Left kidney (tissue), 1 donor: ENCODE measurements at regions not wholly inside any gene's neighbourhood (a gene's known extent, or its start where the extent isn't known, plus 50 kb on each side); places are given as distances from the start of the nearest gene placed in this dataset.
"Not testable (repeated sequence)": the region's sequence is repeated elsewhere in the genome, so short reads cannot be mapped to it uniquely, and the experiment has no call there.

Experiments
- DNase-seq: peaks from one replicate; pipeline ENCODE4 v3.0.0-alpha.2; 2013

DNA sequence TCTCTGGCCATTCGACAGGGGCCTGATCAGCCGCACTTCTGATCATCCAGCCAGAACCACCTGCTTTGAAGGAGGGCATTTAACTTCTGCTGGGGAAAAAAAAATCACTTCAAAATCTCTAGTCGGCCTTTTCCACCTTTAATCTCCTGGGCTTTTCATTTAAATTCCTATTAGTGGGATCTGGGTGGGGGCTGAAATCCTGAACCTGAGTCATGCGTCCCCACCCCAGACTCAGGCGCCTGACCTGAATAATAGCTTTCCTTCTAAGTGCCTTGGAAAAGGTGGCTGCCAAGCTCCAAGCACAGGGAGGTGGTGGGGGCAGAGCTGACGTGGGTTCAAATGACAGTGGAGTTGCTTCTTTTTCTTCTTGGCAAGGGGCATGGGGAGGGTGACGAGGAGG, 246.0 kb upstream of the EXOC2 start:
- no peak for DNase-seq

DNA sequence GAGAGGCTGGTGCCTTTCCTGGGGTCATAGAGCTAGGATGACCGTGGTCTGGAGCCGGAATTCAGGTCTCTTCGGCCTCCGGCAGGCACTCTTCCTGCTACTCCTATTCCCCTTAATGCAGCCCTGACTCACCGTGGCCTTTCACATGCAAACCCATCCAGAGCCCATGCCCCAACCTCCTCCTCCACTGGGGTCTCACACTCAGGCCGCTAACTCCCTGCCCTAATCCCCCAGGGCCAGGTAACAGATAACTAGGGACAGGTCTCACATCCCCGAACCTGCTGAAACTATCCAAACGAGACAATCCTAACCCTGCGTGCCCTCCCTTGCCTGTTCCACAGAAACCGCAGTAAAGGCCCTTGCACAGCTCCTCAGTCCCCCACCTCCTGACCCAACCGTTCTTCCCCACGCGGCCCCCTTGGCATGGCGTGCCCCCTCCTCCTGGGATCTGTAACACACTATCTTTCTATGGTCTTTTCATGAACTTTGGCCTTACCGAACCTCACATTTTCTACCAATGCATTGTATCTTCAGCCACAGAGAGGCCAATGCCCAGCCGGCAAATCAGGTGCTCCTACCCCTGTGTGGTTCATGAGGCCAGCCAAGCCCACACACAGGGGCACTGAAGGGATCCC, 245.4 kb upstream of the EXOC2 start:
- no peak for DNase-seq

DNA sequence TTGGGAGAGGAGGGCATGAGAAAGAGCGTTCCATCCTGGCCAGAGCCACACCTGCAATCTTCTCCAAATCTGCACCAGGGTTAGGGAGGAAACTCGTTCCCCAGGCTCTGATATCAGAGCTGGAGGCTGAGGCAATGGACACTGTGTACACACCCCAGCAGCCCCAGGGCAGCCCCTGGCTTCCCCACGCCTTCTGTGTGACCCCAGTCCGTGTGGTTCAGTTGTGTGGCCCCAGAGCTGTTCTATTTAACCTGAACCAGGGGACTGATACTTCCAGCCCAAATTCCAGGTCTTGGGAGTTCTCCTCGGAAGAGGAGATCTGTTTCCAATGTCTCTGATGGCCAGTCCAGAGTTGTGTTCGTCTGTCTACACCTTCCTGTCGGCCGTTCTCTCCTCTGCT, 242.6 kb upstream of the EXOC2 start:
- DNase-seq: no peak

DNA sequence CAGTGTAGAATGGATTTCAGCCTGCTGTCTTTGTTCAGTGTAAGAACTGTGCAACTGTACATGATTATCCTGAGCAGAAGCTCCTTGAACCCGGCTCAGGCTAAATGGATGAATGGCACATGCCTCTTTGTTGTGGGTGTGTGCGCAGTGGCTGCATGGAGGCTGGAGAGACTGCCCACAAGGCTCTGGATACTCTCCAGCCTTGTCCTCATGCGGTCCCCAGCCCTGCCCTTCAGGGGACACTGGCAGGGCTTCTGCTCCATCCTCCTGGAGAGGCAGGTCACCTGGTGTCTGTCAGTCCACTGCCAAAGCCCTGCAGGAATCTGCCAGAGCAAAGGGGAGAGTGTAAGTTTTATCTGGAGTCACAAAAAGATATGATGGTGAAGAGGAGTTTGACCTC, 241.7 kb upstream of the EXOC2 start:
- DNase-seq: no peak

DNA sequence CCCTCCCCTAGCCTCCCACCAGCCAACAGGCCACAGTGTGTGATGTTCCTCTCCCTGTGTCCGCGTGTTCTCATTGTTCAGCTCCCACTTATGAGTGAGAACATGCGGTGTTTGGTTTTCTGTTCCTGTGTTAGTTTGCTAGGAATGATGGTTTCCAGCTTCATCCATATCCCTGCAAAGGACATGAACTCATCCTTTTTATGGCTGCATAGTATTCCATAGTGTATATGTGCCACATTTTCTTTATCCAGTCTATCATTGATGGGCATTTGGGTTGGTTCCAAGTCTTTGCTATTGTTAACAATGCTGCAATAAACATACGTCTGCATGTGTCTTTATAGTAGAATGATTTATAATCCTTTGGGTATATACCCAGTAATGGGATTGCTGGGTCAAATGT, 239.0 kb upstream of the EXOC2 start:
- not testable (repeated sequence) for DNase-seq

DNA sequence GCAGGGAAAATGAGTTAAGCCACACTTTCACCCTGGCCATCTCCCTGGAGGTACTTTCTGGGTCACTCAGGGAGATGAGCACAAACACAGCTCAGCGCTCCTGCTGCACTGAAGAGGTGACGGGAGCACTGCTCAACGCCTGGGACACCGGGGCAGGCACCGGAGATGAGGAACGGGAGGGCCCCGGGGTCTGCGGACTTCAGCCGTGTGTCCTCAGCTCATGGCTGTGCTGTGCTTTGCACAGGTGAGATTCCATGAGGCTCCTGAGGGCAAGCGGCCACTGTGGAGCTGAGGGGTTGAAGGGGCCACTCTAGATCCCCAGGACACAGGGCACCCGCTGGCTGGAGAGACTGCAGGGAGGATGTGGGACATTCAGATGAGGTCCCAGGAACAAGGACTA, 234.2 kb upstream of the EXOC2 start:
- no peak for DNase-seq

DNA sequence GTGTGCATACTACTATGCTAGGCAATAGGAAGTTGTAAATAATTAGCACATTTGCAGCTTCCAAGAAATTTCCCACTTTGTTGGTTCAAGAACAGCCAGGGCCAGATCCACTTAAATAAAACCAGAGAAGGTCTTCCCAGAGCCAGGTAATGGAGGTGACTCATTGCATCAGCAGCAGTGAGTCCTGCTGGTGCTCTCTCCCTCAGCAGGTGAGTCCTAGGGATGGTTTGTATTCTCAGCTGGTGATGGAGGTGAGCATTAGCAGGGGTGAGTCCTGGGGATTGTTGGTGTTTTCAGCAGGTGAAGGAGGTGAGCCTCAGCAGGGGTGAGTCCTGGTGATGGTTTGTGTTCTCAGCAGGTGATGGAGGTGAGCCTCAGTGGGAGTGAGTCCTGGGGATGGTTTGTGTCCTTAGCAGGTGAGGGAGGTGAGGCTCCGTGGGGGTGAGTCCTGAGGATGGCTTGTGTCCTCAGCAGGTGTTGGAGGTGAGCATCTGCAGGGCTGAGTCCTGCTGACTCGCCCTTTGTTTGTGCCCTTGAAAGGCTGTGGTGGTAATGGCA, 232.8 kb upstream of the EXOC2 start:
- DNase-seq: no peak

DNA sequence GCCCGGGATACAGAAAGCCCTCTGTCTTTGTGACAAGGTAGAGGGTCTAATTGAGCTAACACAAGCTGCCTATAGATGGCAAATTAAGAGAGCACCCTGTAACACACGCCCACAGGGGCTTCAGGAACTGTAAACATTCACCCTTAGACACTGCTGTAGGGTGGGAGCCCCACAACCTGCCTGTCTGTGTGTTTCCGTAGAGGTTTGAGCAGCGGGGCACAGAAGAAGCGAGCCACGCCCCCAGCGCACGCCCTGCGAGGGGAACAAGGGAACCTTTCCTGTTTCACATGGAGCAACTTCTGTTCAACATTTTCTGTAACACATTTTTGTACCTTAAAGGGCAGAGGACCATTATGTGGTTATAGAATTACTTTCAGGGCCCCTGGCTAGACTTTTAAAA, 231.7 kb upstream of the EXOC2 start:
- no peak for DNase-seq

DNA sequence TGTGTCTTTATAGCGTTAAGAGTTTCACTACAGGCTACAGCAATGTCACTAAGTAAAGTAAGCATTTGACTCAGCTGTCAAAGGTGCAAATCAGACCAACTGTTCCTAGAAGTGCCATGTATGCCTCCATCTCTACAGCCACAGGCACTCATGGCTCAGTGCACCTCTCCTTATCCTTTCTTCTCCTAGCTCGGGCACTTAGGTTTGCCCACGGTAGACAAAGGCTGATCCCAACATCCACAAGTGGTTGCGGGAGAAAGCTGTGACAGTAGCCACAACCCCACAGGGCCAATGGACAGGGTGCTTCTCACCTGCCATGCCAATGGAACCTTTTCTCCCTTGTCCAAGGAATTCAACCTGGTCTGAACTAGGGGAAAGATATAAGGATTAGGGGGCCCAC, 228.5 kb upstream of the EXOC2 start:
- no peak for DNase-seq

DNA sequence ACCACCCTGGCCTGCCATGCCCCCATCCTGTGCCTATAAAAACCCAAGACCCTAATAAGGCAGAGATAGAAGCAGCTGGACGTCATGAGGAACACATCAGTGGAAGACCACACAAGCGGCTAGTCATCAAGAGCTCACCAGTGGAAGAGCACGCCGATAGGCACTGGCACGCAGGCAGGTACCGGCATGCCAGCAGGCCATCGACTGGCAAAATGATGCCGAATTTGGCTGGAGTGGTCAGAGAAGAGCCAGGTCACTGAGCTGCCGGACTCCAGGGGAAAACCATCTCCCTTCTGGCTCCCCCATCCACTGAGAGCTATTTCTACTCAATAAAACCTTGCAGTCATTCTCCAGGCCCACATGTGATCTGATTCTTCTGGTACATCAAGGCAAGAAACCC, 227.6 kb upstream of the EXOC2 start:
- no peak for DNase-seq

DNA sequence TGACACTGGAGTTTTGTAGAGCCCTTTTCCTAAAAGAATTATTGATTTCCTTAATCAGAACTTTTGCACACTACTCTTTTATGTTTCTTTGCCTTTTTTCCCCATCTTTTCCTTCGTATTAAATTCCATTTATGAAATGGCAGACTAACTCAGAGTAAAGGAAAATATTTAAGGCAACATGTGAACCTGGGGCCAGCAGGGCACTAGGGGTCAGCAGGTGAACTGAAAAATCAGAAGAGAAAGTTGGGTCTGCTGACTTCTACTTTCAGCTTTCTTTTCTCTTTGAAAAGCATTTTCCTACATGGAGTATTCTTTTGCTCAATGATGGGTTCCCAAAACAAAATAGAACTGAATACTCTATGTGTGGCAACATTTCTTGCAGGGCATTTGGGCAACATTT, 226.6 kb upstream of the EXOC2 start:
- DNase-seq: no peak

DNA sequence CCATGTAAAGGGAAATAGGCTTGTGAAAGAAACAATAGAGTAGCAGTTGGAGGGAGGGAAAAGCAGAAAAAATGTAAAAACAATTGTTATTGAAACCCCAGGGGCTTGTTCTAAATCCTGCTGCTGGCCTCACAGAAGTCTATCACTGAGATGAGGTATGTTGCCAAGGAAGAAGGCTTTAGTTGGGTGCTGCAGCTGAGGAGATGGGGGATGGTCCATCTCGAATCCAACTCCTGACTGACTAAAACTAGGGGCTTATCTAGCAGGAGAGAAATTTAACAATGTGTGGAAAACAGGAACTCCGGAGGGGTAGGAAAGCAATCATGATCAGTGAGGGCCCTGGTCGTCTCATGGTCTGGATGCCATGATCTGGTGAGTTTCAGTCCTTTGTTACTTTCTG, 225.0 kb upstream of the EXOC2 start:
- DNase-seq: no peak

DNA sequence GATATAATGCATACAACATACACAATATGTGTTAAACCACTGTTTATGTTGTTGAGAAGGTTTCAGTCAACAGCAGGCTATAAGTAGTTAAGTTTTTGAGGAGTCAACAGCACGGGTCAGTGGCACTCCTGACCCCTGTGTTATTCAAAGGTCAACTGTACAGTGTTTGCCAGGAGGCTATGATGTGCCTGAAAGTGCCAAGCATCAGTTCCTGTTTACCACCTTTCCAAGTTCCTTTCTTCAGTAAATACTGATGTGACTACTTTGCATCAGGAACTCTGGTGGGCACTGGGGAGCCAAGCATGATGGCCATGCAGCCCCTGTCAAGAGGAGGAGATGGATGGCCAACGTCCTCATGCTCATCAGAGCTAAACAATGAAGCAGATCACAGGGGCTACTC, 224.4 kb upstream of the EXOC2 start:
- DNase-seq: no peak

DNA sequence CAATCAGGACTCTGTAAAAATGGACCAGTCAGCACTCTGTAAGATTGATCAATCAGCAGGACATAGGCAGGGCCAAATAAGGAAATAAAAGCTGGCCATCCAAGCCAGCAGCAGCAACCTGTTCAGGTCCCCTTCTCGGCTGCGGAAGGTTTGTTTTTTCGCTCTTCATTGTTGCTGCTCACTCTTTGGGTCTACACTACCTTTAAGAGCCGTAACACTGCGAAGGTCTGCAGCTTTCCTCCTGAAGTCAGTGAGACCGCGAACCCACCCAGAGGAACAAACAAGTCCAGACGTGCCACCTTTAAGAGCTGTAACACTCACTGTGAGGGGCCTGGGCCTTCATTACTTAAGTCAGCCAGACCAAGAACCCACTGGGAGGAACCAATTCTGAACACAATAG, 223.2 kb upstream of the EXOC2 start:
- DNase-seq: no peak

DNA sequence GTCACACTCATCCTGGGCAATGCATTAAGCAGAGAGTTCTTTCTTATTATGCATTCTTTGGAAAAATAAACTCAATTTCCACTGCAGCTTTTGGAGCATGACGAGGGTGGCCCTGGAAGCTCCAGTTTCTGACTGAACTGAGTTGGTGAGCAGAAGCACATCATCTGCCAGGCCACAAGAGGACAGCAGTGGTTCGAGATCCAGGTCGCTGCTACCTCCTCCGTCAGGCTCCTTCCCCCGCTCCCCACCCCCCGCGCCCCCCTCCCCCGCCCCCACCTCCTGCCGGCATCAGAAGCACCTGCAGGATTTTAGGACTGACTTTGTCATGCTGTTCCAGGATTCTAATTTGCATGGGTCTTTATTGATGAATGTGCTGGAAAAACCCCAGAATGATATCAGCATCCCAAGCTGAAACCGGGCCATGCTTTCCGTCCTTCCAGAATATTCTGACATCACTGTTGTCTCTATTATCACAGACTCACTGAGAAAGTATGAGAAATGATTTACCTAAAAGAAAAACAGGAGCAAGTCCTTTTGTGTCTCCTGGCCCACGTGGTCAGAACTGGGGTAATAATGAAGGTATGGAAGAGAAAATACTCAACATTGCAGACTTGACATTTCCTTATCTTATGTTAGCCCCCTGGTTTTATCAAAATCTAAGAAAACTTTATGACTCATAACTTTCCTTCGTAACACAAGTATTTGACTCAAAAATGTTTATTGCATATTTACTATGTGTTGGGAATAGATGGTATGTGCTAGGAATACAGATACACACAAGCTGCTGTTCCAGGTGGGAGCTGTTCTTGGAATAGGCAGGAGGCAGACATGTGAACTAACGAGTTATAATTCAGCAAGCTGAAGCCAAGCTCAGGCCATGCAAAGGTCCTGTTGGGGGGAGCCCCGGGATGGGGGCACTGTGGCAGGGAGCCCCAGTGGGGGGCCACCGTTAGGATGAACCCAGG, 220.2 kb upstream of the EXOC2 start:
- peak; percentile 30 for DNase-seq

DNA sequence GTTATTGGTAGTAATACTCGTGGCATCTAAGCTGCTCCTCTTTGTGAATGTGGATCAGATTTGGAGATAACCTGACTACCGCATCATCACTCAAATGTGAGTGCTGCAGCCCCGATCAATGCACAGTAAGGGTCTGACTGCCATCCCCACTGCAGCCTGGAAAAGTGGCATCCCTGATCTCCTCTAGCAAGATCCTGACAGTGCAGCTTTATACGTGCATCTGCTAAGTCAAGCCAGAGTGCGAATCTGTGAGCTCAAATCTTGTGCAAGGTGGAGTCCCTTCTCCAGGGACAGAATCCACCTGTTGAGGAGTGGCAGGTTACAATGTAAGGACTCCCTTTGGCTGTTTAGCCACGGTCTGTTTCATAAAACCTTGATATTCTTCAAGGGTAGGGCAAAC, 215.0 kb upstream of the EXOC2 start:
- no peak for DNase-seq

DNA sequence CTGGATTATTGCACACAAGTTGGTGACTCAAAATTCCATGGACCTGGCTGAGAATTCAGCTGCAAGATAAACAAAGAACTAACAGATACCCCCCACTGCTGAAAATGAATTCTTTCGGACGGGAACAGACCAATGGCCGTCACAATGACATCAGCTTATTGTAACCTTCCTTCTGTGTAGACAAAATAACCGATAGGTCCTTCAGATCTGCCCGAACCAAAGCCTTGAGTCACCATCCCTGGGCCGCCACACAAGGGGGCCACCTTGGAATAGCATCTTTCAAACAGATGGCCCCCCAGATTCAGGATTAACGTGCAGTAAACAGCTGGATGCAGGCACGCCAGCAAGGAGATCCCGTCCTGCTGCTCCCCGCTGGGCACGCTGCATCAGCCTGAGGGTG, 214.0 kb upstream of the EXOC2 start:
- DNase-seq: no peak

DNA sequence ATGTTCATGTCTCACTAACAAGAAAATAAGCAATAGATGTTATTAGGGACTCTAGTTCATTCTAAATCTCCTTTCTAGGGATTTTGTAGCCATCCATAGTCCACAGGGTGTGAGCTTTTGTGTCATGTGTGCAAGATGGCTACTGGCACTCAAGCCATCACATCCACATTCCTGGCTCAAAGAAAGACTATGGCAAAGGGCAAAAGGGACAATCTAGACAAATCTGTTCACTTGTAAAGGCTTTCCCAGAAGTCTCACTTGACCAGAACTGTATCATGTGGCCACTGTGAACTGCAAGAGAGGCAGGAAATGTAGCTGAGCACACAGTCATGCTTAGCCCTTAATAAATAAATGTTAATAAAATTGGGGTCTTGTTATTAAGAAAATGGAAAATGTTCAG, 212.6 kb upstream of the EXOC2 start:
- no peak for DNase-seq

DNA sequence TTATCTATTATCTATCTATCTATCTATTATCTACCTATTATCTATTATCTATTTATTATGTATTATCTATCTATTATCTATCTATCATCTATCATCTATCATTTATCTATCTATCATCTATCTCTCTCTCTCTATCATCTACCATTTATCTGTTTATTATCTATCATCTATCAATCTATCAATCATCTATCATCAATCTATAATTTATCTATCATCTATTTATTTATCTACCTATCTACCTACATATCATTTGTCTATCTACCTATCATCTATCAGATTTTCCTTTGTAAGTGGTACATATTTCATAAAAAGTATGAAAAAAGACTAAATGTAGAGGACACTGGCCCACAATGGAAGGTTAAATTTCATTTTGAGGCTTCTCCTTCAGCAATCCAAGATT, 212.1 kb upstream of the EXOC2 start:
- DNase-seq: no peak

DNA sequence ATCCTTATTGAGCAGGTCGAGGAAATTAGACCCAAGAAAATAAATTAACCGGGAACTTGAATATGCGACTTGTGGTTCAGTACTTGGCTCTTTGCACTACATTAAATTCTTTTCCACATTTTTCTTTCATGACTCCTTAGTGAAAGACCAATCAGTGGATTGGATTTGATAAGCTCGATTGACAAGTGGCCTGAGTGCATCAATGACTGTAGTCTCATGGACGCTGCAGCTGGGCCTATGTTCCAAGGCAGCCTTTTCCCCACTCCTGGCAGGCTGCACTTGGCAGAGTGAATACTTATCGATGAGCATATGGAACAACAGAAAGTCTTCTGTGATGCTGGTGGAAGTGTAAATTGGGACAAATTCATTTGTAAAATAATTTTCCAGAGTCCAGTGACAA, 210.8 kb upstream of the EXOC2 start:
- DNase-seq: no peak

DNA sequence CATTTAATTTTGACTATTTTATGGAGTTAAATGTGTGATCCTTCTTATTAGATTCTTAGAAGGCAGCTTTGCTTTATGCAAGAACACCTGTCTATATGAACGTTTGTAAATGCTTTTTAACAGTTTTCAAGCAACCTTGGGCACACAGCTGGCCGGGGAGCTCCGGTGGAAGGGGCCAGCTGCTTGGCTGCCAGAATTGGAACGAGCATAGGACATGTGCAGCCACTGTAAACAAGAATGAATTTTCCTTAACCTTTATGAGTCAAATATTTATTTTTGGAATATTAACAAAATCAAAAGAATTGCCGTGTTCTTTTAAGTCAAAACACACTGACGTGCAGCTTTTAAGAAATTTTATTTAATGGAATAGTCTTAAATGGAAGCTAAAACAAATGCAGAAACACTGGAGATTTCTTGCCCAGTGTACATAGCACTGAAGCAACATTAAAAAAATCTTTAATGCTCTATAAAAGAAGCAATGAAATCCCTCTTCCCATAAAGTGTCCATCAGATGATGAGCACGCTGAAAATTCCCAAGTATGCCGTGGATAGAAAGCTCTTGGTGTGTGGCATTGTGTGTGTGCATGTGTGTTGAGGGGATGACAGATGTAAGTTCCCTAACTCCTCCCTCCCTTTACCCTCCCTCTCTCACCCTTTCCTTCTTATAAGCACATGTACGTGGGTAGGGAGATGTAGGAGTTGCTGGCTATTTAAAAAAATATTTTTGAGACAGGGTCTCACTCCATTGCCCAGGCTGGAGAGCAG, 208.9 kb upstream of the EXOC2 start:
- no peak for DNase-seq

DNA sequence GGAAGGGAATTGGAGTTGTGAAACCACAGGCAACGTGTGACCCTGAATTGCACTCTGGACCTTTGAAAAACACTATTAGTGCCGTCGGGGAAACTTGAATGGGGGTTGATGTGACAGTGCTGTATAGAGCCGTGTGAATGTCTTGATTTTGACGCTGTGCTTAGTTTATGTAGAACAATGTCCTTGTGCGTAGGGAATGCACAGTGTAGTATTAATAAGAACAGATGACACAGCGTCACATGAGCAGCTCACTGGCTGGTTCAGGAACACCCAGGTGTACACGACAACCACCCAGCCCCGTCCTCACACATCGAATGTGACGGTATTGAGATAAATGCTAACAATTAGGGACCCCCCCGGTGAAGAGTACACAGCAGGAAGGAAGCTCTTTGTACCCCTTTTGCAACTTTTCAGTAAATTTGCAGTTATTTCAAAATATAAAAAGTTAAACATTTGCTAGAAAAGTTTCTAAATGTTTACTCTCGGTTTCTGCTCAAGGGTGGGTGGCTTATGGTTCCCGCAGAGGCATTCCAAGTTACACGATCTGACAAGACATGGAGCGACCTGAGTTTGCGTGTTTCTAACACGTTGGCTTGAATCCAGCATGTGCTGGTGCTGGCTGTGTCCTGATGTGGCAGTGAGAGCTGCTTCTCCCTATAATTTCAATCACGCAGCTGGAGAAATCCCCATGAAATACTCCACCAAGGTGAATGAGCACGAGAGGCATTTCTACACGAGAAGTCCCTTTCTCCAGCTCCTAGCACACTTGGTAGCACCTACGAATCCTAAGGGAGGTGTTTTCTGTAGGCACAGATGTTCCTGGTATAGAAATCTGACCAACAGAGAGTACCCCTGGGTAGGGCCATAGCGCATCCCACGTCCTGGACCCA, 208.0 kb upstream of the EXOC2 start:
- DNase-seq: no peak
